ENCODE measurements at regions not wholly inside any gene's neighbourhood (a gene's known extent, or its start where the extent isn't known, plus 50 kb on each side); places are given as distances from the start of the nearest gene placed in this dataset.
"Not testable (repeated sequence)": the region's sequence is repeated elsewhere in the genome, so short reads cannot be mapped to it uniquely, and the experiment has no call there.

DNA sequence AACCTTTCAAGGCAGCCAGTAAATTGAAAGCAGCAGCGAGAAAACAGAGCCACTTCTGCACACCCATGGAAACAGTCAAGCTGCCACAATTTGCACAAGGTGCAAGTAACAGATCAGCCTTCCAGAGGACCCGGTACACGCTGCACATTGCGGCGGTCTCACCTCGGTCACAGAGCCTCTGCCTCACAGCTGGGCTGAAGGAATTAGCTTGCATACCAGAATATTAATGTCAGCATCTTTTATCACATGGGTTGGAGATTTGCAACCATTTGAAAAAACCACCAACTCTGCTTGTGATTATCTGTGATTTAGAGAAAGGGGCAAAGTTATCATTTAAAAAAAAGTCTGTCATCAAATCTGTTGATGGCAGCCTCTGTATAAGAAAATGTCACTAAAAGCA is 330.5 kb upstream of the TCF4 start:
- no peak for DNase-seq

DNA sequence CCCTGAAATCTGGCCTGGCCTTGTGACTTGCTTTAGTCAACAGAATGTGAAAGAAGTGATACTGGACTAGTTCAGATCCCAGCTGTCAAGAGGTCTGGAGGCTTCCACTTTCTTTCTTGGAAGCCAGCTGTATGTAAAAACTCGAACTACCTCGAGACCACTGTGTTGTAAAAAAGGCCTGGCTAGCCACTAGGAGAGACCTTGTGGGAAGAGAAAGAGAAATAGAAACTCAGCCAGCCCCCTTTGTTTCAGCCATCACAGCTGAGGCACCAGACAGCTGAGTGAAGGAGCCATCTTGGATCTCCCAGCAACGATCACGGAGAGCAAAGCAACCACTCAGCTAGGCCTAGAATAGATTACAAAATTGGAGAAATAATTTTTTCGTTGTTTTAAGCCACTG is 324.9 kb upstream of the TCF4 start:
- DNase-seq, result no peak

DNA sequence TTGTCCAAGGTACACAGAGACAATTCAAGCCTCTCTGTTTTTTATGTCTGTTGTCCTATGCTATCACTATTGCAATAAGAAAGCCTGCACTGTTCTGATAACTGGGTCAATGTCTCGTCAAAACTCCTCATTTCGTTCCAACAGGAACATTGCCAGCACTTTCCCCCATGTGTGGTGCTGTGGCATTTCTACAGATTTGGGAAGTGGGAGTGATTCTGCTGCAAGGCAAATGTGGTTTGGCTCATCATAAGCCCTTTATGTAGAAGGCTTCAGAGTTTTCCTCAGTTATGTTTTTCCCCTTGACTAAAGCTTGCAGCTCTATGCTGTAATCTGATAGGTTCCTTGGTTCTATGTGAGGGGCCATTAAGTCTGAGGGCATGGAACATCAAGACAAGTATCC is 324.1 kb upstream of the TCF4 start:
- DNase-seq, result no peak

DNA sequence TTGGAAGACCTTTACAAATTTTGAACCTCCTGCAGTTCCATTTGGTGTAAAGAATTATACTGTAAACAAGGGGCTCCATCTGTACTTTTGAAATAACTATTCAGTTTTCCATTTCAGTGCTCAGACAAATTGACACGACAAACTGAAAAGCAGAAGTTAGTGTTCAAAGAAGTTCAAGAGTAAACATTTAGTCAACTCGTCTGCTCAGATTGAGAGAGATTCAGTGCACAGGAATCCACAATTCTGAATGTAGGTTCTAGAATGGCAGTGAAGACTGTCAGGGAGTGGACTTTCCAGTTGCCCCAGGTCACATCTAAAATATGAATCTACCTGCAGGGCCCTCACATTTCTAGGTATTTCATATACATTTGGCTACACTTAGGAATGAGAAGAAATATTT is 322.3 kb upstream of the TCF4 start:
- DNase-seq, result no peak

DNA sequence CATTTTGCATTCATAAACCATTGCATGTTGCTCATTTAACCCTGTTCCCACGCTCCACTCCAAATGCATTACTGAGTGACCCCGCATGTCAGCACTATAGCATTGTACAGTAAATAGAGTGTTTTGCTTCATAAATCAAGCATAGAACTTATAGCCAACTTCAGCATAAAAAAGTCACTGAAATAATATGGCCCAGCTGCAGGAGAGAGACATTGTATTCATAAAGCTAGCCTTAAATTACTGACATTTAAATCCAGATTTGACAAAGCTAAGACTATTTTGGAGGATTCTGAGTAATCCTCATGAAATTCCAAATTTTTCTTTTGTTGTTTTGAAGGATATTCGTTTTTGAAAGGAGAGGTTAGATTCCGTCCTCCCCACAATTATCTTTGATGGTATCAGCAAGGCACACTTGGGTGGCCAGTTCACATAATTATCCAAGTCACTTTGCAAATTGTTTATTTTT is 320.9 kb upstream of the TCF4 start:
- peak; percentile 45 for DNase-seq

DNA sequence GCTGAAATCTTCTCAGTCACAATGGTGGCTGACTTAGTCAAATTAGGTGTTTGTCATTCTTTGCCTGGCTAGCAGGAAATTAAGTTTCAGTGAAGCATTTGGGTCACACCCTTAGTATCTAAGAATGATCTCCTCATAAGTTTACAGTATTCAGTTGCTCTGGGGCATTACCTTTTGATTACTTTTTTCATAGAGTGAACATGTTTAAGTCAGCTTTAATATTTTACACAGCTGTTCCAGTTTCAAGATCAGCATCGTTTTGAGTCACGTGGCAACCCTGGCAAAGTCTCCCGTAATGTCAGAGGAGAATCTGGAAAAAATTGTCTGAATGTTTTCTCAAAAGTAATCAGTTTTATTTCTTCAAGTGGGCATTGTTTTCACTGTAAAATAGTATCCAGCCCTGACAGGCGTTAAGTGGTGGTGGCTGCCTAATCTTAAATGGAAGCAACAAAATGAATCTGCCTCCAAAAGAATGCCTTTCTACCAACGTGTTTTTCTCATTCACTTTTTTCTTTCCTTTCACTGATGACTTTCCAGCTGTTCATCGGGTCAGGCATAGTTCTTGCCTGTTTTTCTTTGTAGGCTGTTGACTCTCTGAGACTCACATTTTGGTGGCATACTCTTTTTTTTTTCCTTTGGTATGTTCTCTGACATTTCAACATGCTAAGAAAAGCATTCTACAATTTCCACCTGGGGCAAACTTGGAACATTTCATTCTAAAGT is 319.6 kb upstream of the TCF4 start:
- peak; percentile 64 for DNase-seq

DNA sequence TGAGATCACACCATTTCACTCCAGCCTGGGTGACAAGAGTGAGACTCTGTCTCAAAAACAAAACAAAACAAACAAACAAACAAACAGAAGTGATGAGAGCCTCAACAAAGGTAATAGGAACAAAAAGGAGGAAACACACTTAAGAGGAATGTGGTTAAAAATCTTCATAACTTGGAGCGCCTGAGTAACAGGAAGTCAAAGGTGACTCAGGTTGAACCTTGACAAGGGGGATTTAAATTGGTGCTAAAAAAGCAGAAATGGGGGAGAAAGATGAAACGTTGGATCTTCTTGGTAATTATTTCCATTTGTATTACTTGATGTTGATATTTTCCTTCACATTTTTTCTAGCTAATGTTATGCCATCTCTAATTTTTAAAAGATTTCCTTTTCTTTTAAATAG is 318.5 kb upstream of the TCF4 start:
- DNase-seq, result no peak

DNA sequence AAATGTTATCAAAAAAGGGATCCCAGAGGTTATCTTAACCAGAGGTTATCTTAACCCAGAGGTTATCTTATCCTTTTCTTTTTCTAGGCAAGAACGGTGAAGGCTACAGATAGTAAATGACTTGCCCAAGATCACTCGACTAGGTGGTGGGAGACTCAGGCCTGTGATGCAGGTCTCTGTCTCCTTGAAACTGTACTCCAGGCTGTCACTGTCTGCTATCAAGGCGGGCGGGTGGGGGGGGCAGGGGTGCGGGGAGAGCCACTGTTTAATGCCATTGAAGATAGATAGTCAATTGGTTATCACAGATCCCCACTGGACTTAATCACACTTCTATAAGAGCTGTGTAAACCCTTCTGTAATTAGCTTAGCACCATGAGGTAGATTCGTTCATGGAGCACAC is 315.9 kb upstream of the TCF4 start:
- DNase-seq, result no peak

DNA sequence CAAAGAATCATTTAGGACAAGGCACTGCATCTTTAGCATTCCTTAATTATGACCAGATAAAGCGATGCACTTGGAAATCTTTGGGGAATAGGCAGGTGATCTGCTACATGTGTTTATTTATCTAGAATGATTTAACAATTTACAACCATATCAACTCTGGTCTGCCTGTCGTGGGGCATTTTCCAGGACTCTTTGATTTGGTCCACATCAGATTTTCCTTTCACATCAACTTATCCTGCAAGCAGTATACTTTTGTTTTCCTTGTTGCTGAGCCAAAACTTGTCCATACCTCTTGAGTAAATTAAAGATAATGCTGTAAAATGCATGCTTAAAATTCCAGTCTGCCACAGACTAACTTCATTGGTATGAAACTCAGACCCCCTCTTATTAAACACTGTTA is 312.4 kb upstream of the TCF4 start:
- DNase-seq, result no peak

DNA sequence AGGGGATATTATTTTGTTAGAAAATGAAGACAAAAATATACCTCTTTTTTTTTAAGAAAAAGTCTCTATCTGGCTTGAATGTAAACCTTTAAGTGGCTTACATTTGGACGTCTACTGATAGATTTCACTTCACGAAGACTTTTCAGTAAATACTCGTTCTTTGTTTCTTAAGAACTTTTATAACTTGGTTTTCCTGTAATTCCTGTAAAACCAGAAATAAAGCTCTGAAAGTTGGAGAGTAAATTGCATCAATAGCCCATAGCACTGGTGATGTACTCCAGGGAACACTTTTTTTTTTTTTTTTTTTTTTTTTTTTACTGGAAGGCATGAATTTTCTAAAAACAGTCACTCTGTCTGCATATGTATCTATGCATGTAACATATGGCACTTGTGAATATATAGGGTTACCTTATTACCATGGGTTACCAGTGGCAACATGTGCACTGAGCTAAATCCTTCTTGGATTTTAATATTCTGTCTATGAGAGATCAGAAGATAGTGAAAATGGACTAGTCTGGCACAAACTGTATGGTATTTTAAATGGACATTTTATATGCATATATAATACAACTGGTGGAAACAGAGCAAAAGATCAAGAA is 309.2 kb upstream of the TCF4 start:
- no peak for DNase-seq

DNA sequence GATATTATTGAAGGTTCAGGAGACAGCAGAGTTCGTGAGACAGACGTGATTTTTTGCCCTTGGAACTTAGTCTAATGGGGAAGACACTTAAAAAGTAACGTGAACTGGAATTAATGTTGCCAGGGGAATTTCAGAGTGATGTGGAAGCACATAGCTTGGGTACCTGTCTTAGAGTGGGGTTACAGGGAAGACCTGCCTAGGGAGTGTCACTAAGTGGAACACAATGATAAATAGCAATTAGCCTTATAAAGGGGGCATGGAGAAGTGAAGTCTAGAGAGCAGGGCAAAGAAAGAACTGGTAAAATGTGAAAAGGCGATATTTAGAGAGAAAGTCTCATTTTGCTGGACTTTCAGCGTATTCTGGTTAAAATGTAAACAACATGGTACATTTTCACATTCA is 306.0 kb upstream of the TCF4 start:
- no peak for DNase-seq

DNA sequence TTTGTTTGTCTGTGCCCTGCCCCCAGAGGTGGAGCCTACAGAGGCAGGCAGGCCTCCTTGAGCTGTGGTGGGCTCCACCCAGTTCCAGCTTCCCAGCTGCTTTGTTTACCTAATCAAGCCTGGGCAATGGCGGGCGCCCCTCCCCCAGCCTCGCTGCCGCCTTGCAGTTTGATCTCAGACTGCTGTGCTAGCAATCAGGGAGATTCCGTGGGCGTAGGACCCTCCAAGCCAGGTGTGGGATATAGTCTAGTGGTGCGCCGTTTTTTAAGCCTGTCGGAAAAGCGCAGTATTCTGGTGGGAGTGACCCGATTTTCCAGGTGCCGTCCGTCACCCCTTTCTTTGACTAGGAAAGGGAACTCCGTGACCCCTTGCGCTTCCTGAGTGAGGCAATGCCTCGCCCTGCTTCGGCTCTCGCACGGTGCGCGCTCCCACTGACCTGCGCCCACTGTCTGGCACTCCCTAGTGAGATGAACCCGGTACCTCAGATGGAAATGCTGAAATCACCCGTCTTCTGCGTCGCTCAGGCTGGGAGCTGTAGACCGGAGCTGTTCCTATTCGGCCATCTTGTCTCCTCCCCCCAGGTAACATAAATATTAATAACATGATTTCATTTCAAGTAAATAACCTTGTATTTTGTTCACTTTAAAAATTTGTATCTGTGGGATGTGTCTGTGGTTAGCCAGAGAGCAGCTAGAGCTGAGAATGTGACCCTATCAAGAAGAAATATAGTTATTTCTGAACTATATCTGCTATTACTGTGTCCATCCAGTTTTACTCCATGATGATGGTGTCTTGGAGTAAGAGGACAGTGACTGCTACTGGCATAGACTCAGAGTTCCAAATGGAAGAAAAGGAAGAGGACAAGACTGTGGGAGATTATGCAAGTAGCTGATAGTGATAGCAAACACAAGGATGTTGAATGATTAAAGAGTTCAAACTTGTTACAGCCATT is 305.1 kb upstream of the TCF4 start:
- not testable (repeated sequence) for DNase-seq

DNA sequence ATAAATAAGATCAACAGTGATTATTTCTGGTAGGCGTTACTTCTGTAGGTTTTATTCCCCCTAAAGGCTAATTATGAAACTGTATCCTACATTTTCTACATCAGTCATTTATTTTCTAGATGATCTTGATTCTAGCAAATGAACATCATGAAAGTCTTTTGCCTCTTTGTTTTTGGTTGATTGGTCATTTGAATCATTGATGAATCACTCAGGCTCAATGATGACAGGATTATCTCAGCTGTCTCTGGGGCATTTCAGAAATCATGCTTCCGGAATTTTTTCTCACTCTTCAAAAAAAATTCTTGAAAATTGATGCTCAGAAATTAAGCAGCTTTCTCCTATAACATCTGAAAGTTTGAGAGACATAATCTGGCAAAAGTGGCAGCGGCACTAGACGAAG is 298.9 kb upstream of the TCF4 start:
- no peak for DNase-seq

DNA sequence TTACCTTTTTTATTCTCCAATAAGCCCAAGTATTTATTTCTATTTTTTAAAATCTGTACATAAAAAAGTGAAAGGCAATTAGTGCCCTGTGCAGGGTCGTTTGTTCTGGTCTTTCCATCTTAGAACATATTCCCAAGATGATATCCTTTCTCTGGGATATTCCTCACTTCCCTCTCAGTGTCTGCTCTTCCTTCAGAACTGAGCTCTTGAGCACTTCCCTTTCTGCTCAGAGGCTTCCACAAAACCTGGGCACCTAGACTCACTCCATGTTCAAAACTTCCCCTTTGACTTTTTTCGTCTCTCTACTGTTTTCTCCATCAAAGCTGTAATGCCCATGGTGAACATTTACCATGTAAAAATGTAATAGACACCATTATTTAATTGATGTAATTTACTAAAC is 296.5 kb upstream of the TCF4 start:
- no peak for DNase-seq

DNA sequence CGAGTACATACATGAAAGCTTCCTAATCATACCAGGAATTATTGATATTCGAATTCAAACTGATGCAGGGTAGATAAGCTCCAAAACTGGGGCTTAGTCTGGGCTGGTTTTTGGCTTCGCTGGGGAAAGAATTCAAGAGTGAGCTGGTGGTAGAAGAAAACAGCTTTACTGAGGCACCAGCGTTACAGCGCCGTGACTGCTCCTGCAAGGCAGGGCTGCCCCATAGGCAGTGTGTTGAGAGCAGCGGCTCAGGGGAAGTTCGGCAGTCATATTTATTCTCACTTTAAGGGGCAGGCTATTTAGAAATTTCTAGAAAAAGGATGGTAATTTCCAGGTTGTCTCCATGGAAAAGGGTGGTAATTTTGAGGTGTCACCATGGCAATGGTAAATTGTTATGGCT is 292.6 kb upstream of the TCF4 start:
- DNase-seq, result no peak

DNA sequence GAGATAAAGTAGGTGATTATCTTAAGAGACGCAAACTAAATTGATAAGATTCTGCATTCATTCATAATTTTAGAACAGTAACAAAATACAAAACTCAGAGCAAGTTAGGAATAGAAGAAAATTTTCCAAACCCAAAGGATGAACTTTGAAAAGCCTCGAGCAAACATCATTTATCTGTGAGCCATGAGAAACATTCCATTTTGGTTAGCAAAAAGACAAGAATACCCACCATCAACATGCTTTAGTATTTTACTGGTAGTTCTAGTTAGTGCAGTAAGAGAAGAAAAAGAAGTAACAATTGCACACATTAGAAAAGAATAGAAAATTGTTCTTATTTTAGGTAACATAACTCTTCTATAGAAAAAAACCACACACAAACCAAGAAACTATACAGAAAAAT is 291.3 kb upstream of the TCF4 start:
- DNase-seq, result no peak

DNA sequence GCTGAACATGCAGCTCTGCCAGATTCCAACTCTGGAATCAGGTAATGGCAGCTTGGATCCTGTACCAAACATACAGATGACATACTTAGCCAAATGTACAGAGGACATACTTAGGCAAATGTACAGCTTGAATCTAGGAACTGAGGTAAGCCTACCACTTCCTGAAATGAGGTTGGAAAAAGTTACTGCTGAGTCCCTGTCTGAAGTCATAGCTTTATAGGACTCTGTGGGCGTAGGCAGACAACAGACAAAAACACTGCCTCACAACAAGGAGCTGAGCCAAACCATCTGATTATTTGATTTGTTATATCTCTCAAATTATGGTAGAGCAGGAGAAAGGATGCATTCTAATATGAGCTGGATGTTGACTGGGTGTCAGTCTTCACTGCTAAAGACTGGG is 290.2 kb upstream of the TCF4 start:
- DNase-seq, result no peak

DNA sequence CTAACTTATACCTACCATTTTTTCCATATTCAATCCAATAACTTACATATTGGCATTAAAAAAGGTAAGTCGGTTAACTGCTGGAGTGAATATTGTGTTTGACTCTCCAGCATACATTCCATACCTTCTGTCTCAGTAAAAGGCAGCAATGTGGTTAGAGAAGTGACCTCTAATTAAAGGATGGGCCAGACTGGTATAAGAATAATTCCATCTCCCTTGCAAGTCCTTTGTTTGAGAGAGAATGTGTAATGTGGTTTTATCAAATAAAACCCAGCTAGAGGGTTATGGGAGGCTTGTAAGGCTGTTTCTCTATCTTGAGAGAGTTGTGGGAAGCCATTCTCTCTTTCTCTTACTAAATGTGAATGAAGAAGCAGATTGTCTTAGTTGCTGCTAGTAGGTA is 289.3 kb upstream of the TCF4 start:
- no peak for DNase-seq

DNA sequence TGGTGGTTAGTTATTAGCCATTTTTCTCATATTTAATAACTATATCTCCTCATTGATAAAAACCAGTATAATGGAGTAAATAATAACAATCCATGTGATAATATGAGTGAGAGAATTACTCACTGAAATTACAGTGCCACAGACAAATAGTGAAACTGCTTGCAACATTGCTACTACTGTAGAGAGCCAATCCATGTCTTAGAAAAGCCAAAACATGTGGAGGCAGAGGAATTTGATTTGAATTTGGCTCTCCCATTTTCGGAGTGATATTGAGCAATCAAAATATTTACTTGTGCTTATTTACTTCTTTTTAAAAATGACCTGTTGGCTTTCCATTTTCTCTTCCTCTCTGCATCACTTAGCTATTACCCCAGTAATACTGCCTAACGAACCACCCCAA is 288.3 kb upstream of the TCF4 start:
- no peak for DNase-seq

DNA sequence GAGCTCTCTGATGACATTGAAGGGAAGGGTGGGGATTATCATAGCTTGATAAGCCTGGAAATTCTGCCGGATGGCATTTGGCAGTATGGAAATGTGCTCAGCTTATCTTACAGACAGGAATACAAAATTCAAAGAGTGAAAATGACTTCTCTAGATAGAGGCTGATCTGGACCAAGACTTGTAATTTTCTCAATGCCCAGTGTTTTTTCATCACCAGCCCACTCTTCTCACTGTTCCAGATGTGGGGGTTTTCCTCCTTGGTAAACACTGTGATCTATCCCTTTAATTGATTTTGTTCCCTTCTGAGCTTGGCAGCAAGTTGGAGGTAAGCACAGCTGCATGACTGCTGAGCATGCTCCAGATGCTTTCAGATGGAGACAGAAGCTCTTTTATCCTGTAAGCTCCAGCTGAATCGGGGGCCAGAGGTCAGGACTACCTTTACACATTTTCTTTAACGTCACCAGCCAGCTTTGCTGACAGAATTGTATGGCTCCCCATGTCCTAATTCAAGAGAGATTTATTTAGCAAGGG is 287.4 kb upstream of the TCF4 start:
- DNase-seq, result peak; percentile 48

DNA sequence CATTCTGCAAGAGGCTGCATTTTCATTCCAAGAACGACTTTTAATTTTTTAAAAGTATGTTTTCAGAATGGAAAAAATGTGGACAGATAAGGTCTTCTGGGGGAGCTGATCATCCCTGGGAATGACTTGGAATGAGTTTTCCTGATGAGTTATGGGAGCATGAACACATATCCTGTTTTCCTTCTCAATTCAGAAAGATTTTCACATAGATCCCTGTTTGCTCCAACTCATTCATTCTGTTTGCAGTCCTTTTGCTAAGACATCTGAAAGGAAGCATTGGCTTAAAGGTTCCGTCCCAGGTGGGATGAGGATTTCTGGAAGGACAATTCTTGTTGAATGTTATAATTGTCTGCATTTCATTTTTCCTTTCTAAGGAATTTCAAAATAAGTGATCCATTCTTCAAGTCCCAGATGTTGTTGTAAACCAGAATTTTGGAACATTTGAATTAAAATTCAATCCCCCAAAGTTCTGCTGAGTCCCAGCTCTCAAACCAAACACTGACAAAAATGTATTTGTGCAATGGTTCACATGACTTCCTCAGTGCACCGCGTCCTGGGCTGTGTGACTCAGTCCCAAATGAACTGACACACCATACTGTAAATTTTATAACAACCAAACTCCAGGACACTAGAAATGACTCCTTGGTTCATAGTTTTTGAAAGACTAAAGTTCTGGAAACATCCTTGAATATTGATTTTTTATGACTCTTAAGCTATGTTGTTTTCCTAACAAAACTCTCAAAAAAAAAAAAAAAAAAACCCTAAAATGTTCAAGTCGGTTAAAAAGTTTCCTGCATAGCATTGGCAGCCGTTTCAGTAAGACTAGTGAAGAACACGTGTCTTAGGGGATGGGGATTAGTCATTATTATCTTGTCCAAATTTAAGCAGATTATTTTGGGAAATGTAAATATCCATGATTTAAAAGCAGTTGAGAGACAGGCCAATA is 281.8 kb upstream of the TCF4 start:
- DNase-seq, result peak; percentile 65

DNA sequence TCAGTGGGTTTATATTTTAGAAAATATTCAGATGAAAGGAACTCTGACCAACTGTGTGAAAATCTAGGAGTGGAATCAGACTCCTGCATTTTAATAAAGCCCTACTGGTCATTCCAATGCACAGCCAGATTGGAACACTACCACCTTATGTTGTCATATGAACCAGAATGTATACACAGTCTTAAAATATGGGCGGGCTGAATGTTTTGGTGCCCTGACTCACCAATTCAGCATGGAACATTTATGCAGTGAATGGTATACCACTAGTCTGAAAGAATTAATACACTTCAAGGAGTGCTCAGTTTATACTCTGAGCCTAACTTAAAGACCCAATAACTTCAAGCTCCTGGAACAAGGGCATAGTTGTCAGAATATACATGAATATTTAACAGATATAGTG is 280.9 kb upstream of the TCF4 start:
- no peak for DNase-seq
